Right lung (tissue), 2 donors: ENCODE measurements at regions not wholly inside any gene's neighbourhood (a gene's known extent, or its start where the extent isn't known, plus 50 kb on each side); places are given as distances from the start of the nearest gene placed in this dataset.
"Not testable (repeated sequence)": the region's sequence is repeated elsewhere in the genome, so short reads cannot be mapped to it uniquely, and the experiment has no call there.

ENCODE experiments used
- DNase-seq, 2 donors: peaks; one replicate each; pipeline ENCODE4 v3.0.0-alpha.2; 2013

GRCh38 chr4:78660559-78660958 lies 109.0 kb downstream of the ANXA3 start:
- no peak for DNase-seq

GRCh38 chr4:78661086-78661690 lies 109.6 kb downstream of the ANXA3 start:
- DNase-seq = no peak

- no peak for DNase-seq
These were observed 110.5 kb downstream of the ANXA3 start for GRCh38 chr4:78661921-78662521.

- no peak for DNase-seq
These were observed 111.1 kb downstream of the ANXA3 start for GRCh38 chr4:78662658-78663057.

GRCh38 chr4:78664296-78664695 lies 111.9 kb upstream of the BMP2K start:
- not testable (repeated sequence) for DNase-seq

- no peak for DNase-seq
These were observed 110.9 kb upstream of the BMP2K start for GRCh38 chr4:78665216-78665770.

GRCh38 chr4:78666830-78667258 lies 109.3 kb upstream of the BMP2K start:
- DNase-seq = no peak

- no peak for DNase-seq
These were observed 108.8 kb upstream of the BMP2K start for GRCh38 chr4:78667325-78667724.

GRCh38 chr4:78667764-78668163 lies 108.4 kb upstream of the BMP2K start:
- DNase-seq = no peak

GRCh38 chr4:78669453-78669852 lies 106.7 kb upstream of the BMP2K start:
- DNase-seq = no peak

GRCh38 chr4:78671903-78672815 lies 104.0 kb upstream of the BMP2K start:
- no peak for DNase-seq

GRCh38 chr4:78673337-78673736 lies 102.8 kb upstream of the BMP2K start:
- DNase-seq = no peak

- no peak for DNase-seq
These were observed 100.8 kb upstream of the BMP2K start for GRCh38 chr4:78675325-78675724.

GRCh38 chr4:78682070-78682469 lies 94.1 kb upstream of the BMP2K start:
- no peak for DNase-seq

- DNase-seq = no peak
These were observed 92.8 kb upstream of the BMP2K start for GRCh38 chr4:78683352-78683751.

- no peak for DNase-seq
These were observed 91.6 kb upstream of the BMP2K start for GRCh38 chr4:78684325-78685079.

- DNase-seq = no peak
These were observed 88.3 kb upstream of the BMP2K start for GRCh38 chr4:78687818-78688217.

- DNase-seq = no peak
These were observed 87.8 kb upstream of the BMP2K start for GRCh38 chr4:78688366-78688765.

- no peak for DNase-seq
These were observed 86.9 kb upstream of the BMP2K start for GRCh38 chr4:78689261-78689660.

GRCh38 chr4:78689700-78690323 lies 86.3 kb upstream of the BMP2K start:
- DNase-seq = no peak

- DNase-seq = no peak
These were observed 84.8 kb upstream of the BMP2K start for GRCh38 chr4:78691334-78691754.
